ENCODE measurements at regions not wholly inside any gene's neighbourhood (a gene's known extent, or its start where the extent isn't known, plus 50 kb on each side); places are given as distances from the start of the nearest gene placed in this dataset.

DNA sequence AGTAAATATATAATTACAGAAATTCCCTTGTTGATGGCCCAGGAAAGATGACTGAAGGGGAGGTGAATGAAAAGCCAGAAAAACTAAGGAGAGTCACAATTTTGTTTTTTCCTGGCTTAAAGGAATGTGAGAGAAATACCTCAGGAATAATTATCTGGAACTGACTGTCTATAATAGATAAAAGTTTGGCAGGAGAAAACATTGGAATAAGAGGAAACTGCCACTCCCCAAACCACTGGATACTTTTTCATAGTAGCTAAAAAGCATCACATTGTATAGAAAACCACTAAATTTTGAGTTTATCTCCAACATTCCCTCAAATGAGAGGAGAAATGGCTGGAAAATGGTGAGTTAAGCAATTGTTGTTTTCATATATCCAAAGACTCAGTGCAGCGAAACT lies 326.0 kb downstream of the NPR3 start (continued):
- TF ChIP-seq ZHX1 (conservative IDR thresholded peaks at IDR 0.05; ENCODE audit: low read length) = no peak
- no peak for TF ChIP-seq ZBTB8A (IDR thresholded peaks at IDR 0.05; ENCODE audit: partially characterized antibody)
- no peak for TF ChIP-seq JUN (IDR thresholded peaks at IDR 0.05; ENCODE audit: borderline replicate concordance, low read depth, low read length)
- no peak for TF ChIP-seq JUN (CRISPR knock-in tag; IDR thresholded peaks at IDR 0.05; ENCODE audit: borderline replicate concordance)
- no peak for TF ChIP-seq ZNF354B (CRISPR knock-in tag; IDR thresholded peaks at IDR 0.05)
- no peak for TF ChIP-seq L3MBTL2 (IDR thresholded peaks at IDR 0.05)
- TF ChIP-seq, protein P1, sequence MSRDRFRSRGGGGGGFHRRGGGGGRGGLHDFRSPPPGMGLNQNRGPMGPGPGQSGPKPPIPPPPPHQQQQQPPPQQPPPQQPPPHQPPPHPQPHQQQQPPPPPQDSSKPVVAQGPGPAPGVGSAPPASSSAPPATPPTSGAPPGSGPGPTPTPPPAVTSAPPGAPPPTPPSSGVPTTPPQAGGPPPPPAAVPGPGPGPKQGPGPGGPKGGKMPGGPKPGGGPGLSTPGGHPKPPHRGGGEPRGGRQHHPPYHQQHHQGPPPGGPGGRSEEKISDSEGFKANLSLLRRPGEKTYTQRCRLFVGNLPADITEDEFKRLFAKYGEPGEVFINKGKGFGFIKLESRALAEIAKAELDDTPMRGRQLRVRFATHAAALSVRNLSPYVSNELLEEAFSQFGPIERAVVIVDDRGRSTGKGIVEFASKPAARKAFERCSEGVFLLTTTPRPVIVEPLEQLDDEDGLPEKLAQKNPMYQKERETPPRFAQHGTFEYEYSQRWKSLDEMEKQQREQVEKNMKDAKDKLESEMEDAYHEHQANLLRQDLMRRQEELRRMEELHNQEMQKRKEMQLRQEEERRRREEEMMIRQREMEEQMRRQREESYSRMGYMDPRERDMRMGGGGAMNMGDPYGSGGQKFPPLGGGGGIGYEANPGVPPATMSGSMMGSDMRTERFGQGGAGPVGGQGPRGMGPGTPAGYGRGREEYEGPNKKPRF (IDR thresholded peaks at IDR 0.05; ENCODE audit: low read depth, low read length) = no peak
- TF ChIP-seq E2F3 (CRISPR knock-in tag; IDR thresholded peaks at IDR 0.05) = no peak
